ENCODE measurements at regions not wholly inside any gene's neighbourhood (a gene's known extent, or its start where the extent isn't known, plus 50 kb on each side); places are given as distances from the start of the nearest gene placed in this dataset.
"Not testable (repeated sequence)": the region's sequence is repeated elsewhere in the genome, so short reads cannot be mapped to it uniquely, and the experiment has no call there.

DNA sequence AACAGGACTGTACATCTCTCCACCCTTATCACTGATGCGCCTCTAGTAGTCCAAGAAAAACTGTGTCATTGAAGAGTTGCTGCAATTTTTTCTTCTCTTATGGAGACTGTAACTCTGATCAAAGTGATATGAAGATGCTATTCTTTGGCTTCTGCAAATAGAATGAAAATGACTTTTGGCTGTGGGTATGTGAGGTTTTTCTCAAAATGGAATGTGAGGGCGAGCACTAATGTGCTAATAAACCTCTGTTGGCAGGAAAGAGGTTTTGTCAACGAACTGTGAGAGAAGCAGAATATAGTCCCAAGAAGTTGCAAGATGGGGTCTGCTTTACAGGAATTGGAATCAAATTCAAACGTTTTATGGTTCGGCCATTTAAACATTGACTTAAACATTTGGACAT, 252.0 kb upstream of the GAS1 start:
- Histone ChIP-seq H3K4me1 (peaks cover 0 to 17% (median 9%) of the 10 kb centered on the region in 3 donors), H3K4me3 (no peak overlapping the region), H3K36me3 (no peaks in the 10 kb centered on the region), H3K27ac (no peak overlapping the region), H3K9me3 (no peaks in the 10 kb centered on the region), H3K27me3 (peaks cover 0 to 18% (median 0%) of the 10 kb centered on the region in 4 donors)
- DNase-seq, result no peak
- intact Hi-C loops (cut with DNase I), result no loop called here
- TF ChIP-seq POLR2A (IDR thresholded peaks at IDR 0.05), result no peak
- TF ChIP-seq, protein P1, sequence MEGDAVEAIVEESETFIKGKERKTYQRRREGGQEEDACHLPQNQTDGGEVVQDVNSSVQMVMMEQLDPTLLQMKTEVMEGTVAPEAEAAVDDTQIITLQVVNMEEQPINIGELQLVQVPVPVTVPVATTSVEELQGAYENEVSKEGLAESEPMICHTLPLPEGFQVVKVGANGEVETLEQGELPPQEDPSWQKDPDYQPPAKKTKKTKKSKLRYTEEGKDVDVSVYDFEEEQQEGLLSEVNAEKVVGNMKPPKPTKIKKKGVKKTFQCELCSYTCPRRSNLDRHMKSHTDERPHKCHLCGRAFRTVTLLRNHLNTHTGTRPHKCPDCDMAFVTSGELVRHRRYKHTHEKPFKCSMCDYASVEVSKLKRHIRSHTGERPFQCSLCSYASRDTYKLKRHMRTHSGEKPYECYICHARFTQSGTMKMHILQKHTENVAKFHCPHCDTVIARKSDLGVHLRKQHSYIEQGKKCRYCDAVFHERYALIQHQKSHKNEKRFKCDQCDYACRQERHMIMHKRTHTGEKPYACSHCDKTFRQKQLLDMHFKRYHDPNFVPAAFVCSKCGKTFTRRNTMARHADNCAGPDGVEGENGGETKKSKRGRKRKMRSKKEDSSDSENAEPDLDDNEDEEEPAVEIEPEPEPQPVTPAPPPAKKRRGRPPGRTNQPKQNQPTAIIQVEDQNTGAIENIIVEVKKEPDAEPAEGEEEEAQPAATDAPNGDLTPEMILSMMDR (IDR thresholded peaks at IDR 0.05), result no peak
- WGBS, 2 donors, result 68 to 75% methylated on average over 5 of the region's 5 CpGs

DNA sequence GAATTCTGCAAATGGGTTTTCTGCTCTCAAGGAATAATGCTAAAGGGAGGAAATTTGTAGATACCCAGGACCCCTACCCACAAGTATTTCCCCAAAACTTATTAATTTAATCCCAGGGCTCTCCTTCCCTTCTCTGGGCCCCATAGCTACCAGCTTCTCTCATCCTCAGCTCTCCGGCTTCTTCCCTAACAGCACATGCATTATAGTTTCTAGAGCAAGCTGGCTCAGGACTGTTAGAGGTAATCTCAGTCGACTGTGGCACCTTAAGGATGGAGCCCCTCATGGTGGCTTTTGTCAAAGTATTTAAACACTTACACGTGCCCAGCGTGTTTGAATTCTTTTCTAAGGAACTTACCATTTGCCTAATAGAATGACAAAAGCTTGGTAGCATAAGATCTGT, 252.5 kb upstream of the GAS1 start:
- 83 to 87% methylated on average over 4 of the region's 4 CpGs for WGBS, 2 donors
- Histone ChIP-seq H3K4me1 (peaks cover 0 to 12% (median 4%) of the 10 kb centered on the region in 3 donors), H3K36me3 (no peaks in the 10 kb centered on the region), H3K27me3 (peaks cover 0 to 18% (median 0%) of the 10 kb centered on the region in 4 donors), H3K9me3 (no peaks in the 10 kb centered on the region), H3K27ac (no peak overlapping the region), H3K4me3 (no peak overlapping the region)
- TF ChIP-seq, protein P1 (IDR thresholded peaks at IDR 0.05), result no peak
- no peak for TF ChIP-seq POLR2A (IDR thresholded peaks at IDR 0.05)
- no peak for DNase-seq
- intact Hi-C loops (cut with DNase I), result no loop called here

DNA sequence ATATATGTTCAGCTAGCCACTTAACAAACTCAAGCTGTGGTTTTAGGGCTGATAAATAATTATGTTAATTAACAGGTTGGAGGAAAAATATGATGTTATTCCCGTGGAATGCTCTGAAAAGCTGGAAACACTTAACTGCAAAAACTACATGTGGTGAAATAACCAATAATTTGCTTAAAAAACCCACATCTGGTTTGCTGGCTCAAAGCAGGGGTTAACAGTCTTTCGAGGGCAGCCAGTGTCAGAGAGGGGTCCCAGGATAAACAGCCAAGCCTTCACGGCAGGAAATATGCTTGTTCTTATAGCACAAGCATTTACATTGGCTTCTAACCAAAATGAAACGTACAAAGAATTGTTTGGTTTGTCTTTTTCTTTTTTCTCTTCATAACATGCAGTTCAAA, 254.0 kb upstream of the GAS1 start:
- Histone ChIP-seq H3K4me1 (no peaks in the 10 kb centered on the region), H3K4me3 (no peak overlapping the region), H3K27ac (no peak overlapping the region), H3K27me3 (peaks cover 0 to 18% (median 0%) of the 10 kb centered on the region in 4 donors), H3K9me3 (no peaks in the 10 kb centered on the region), H3K36me3 (no peaks in the 10 kb centered on the region)
- DNase-seq, result no peak
- WGBS, 2 donors, result 29% methylated on average over 4 of the region's 4 CpGs
- intact Hi-C loops (cut with DNase I), result no loop called here
- TF ChIP-seq POLR2A (IDR thresholded peaks at IDR 0.05), result no peak
- TF ChIP-seq, protein P1 (IDR thresholded peaks at IDR 0.05), result no peak

DNA sequence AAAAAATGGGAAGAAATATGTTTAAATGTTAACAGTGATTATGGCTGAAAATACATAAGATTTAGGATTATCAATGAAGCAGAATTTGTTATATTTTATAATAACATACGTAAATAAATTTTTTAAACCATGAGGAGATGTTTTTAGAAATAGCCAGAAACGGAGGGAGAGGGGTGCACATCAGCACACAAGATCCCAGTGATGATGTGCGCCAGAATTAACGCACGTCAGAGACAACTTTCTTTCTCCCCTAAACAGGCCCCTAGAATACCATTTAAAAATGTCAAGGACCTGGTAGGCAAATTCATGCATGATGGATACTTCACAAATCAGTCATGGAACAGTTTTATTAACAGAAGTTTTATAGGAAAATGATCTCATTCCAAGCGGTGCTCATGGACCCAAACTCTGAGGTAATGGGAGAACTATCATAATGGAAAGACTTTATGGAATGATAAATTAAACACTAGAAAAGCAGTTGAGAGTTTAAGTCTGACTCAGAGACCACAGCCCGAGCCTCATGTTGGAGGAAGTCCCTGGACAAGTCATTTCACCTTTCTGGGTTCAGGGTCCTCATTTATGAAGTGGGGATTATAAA, 258.9 kb upstream of the GAS1 start:
- Histone ChIP-seq H3K36me3 (no peaks in the 10 kb centered on the region), H3K27me3 (no peaks in the 10 kb centered on the region), H3K4me1 (no peaks in the 10 kb centered on the region), H3K9me3 (no peaks in the 10 kb centered on the region), H3K27ac (no peak overlapping the region), H3K4me3 (no peak overlapping the region)
- 80 to 82% methylated on average over 7 of the region's 7 CpGs for WGBS, 2 donors
- TF ChIP-seq, protein P1 (IDR thresholded peaks at IDR 0.05), result no peak
- TF ChIP-seq POLR2A (IDR thresholded peaks at IDR 0.05), result no peak
- no peak for DNase-seq
- intact Hi-C loops (cut with DNase I), result no loop called here

DNA sequence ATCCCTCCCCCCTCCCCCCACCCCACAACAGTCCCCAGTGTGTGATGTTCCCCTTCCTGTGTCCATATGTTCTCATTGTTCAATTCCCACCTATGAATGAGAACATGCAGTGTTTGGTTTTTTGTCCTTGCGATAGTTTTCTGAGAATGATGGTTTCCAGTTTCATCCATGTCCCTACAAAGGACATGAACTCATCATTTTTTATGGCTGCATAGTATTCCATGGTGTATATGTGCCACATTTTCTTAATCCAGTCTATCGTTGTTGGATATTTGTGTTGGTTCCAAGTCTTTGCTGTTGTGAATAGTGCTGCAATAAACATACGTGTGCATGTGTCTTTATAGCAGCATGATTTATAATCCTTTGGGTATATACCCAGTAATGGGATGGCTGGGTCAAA, 263.4 kb upstream of the GAS1 start:
- H3K27ac ChIP-seq; H3K27me3 ChIP-seq; intact Hi-C loops (cut with DNase I); H3K4me3 ChIP-seq; DNase-seq; H3K36me3 ChIP-seq; H3K9me3 ChIP-seq: not testable (repeated sequence)
- WGBS, 2 donors, result 92 to 96% methylated on average over 2 to 3 of the region's 3 CpGs
- peaks cover 0 to 14% (median 0%) of the 10 kb centered on the region in 3 donors for H3K4me1 ChIP-seq

DNA sequence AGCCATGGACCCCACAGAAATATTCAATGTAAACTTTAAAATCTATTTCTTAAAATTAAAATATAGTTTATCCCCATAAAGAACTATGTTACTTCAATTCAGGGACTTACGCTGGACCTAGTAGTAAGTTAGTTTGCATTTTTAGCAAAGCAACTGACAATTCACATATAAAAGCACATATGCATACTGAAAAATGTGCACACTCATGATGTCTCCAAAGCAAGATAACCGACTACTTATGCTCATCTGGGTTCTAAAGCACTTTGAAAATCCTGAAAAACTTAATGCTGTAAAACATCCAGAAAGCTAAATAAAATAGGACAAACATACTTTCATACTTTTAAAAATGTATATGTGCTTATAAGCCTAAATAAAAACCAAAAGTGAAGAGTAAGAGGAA, 264.4 kb upstream of the GAS1 start:
- intact Hi-C loops (cut with DNase I), result no loop called here
- H3K4me3 ChIP-seq, result no peak overlapping the region
- WGBS, 2 donors, result 93 to 94% methylated on average over 2 of the region's 2 CpGs
- H3K27ac ChIP-seq, result no peak overlapping the region
- H3K36me3 ChIP-seq, result no peaks in the 10 kb centered on the region
- TF ChIP-seq, protein P1 (IDR thresholded peaks at IDR 0.05), result no peak
- TF ChIP-seq POLR2A (IDR thresholded peaks at IDR 0.05), result no peak
- H3K4me1 ChIP-seq, result peaks cover 0 to 14% (median 0%) of the 10 kb centered on the region in 3 donors
- no peaks in the 10 kb centered on the region for H3K27me3 ChIP-seq
- H3K9me3 ChIP-seq, result no peaks in the 10 kb centered on the region
- DNase-seq, result no peak
